GM23248 (cell line): ENCODE measurements at regions not wholly inside any gene's neighbourhood (a gene's known extent, or its start where the extent isn't known, plus 50 kb on each side); places are given as distances from the start of the nearest gene placed in this dataset.

Experiments
- EZH2 ChIP-seq: fragments of 200-600 bp; sonication (generic); IDR thresholded peaks from 2 replicates; pipeline ENCODE4 v1.6.1; 2018; ENCODE audit warnings: antibody characterized with exemption, mild to moderate bottlenecking; ENCODE audit not compliant: insufficient read depth, poor library complexity, severe bottlenecking
- EZH2phosphoT487 ChIP-seq: fragments of 200-600 bp; sonication (generic); IDR thresholded peaks from 2 replicates; pipeline ENCODE4 v1.6.1; 2018; ENCODE audit warnings: antibody characterized with exemption, moderate library complexity, mild to moderate bottlenecking, low read depth; ENCODE audit not compliant: insufficient read depth

GRCh38 chr3:55144015-55144673 lies 216.3 kb upstream of the LRTM1 start:
- no peak for TF ChIP-seq EZH2
- no peak for TF ChIP-seq EZH2phosphoT487
